CD14-positive monocyte (primary cell): ENCODE measurements at regions not wholly inside any gene's neighbourhood (a gene's known extent, or its start where the extent isn't known, plus 50 kb on each side); places are given as distances from the start of the nearest gene placed in this dataset.

Experiments
- DNase-seq, 3 donors: peaks; one replicate each; pipeline ENCODE4 v3.0.0-alpha.2; 2011 to 2022
- H2AFZ ChIP-seq: 2 replicates; pipeline ENCODE4 v1.6.0; 2012; ENCODE audit warnings: mild to moderate bottlenecking, low read depth, low read length, inconsistent platforms; ENCODE audit not compliant: insufficient read depth, poor library complexity, severe bottlenecking
- H3K27ac ChIP-seq, 2 donors: 1 replicate in 1 of 2; 2 replicates in 1 of 2; pipeline ENCODE4 v1.5.1; 2012 to 2013; ENCODE audit warnings: low read length in 2 of 2, control low read depth in 1 of 2, inconsistent platforms in 1 of 2, low read depth in 1 of 2, mild to moderate bottlenecking in 1 of 2
- H3K27me3 ChIP-seq, 2 donors: one replicate each; pipeline versions ENCODE4 v1.6.0 to v1.6.1; 2011 to 2013; ENCODE audit warnings: low read length in 2 of 2; ENCODE audit not compliant: control insufficient read depth in 2 of 2, insufficient read depth in 2 of 2
- H3K36me3 ChIP-seq, 2 donors: replicated peaks in 1 of 2; 1 replicate in 1 of 2; 2 replicates in 1 of 2; pipeline versions ENCODE4 v1.5.1 to v1.6.1; 2012 to 2013; ENCODE audit warnings: low read length in 2 of 2, control low read depth in 1 of 2, inconsistent platforms in 1 of 2, mild to moderate bottlenecking in 1 of 2; ENCODE audit not compliant: insufficient read depth in 2 of 2, control insufficient read depth in 1 of 2
- H3K4me1 ChIP-seq, 2 donors: 1 replicate in 1 of 2; 2 replicates in 1 of 2; pipeline versions ENCODE4 v1.5.1 to v1.6.1; 2012 to 2013; ENCODE audit warnings: low read length in 2 of 2, control low read depth in 1 of 2, inconsistent platforms in 1 of 2, mild to moderate bottlenecking in 1 of 2, moderate library complexity in 1 of 2; ENCODE audit not compliant: insufficient read depth in 2 of 2, control insufficient read depth in 1 of 2
- H3K4me2 ChIP-seq: replicated peaks from 2 replicates; pipeline ENCODE3; 2012; ENCODE audit warnings: low read length, moderate library complexity, mild to moderate bottlenecking; ENCODE audit not compliant: poor library complexity, severe bottlenecking; ENCODE audit errors: extremely low read depth
- H3K4me3 ChIP-seq, 3 experiments: fragments of 200-600 bp in 1 of 3; sonication (generic) in 1 of 3; replicated peaks in 1 of 3; 1 replicate in 2 of 3; 2 replicates in 1 of 3; pipeline ENCODE4 v1.5.1; 2011 to 2013; ENCODE audit warnings: low read length in 3 of 3, mild to moderate bottlenecking in 3 of 3, control low read depth in 2 of 3, low read depth in 2 of 3, inconsistent platforms in 1 of 3, moderate library complexity in 1 of 3
- H3K79me2 ChIP-seq: 2 replicates; pipeline ENCODE4 v1.6.0; 2012; ENCODE audit warnings: mild to moderate bottlenecking, control low read depth, inconsistent platforms, low read length, moderate library complexity; ENCODE audit not compliant: insufficient read depth
- H3K9ac ChIP-seq: 2 replicates; pipeline ENCODE4 v1.6.0; 2017; ENCODE audit warnings: low read length, mild to moderate bottlenecking; ENCODE audit not compliant: insufficient read depth, poor library complexity, severe bottlenecking
- H3K9me3 ChIP-seq, 2 donors: replicated peaks in 1 of 2; 1 replicate in 1 of 2; 2 replicates in 1 of 2; pipeline versions ENCODE4 v1.5.1 to v1.6.1; 2012 to 2013; ENCODE audit warnings: low read length in 2 of 2, control low read depth in 1 of 2; ENCODE audit not compliant: control insufficient read depth in 1 of 2, insufficient read depth in 1 of 2
- H4K20me1 ChIP-seq: 2 replicates; pipeline ENCODE4 v1.6.0; 2012; ENCODE audit warnings: mild to moderate bottlenecking, low read length, control low read depth, moderate library complexity; ENCODE audit not compliant: insufficient read depth
- H3K27ac Mint-ChIP-seq, 7 donors: one replicate each; pipeline ENCODE4 v1.8.0; 2020; ENCODE audit warnings: mild to moderate bottlenecking in 7 of 7, mixed read lengths in 7 of 7, moderate library complexity in 6 of 7, inconsistent platforms in 2 of 7
- H3K27me3 Mint-ChIP-seq, 3 donors: one replicate each; pipeline ENCODE4 v1.8.0; 2021 to 2022; ENCODE audit warnings: low read depth in 3 of 3, mild to moderate bottlenecking in 3 of 3, mixed read lengths in 3 of 3, moderate library complexity in 3 of 3, inconsistent platforms in 1 of 3
- H3K36me3 Mint-ChIP-seq, 2 donors: one replicate each; pipeline ENCODE4 v1.8.0; 2020; ENCODE audit warnings: mixed read lengths in 2 of 2, inconsistent platforms in 1 of 2, mild to moderate bottlenecking in 1 of 2
- H3K4me1 Mint-ChIP-seq: one replicate; pipeline ENCODE4 v1.8.0; 2020; ENCODE audit warnings: mild to moderate bottlenecking, mixed read lengths
- H3K4me3 Mint-ChIP-seq, 2 donors: one replicate each; pipeline ENCODE4 v1.8.0; 2020; ENCODE audit warnings: mild to moderate bottlenecking in 2 of 2, mixed read lengths in 2 of 2, moderate library complexity in 1 of 2
- H3K9me3 Mint-ChIP-seq, 7 donors: one replicate each; pipeline ENCODE4 v1.8.0; 2020 to 2022; ENCODE audit warnings: mixed read lengths in 7 of 7, mild to moderate bottlenecking in 6 of 7, moderate library complexity in 6 of 7, inconsistent platforms in 2 of 7
- CTCF ChIP-seq: fragments of 200-600 bp; IDR thresholded peaks from one replicate; pipeline ENCODE4 v1.8.0; 2022; ENCODE audit warnings: antibody characterized with exemption, mild to moderate bottlenecking
- WGBS: methylation state at CpG from one replicate; pipeline ENCODE4 v1.1.5; 2013; ENCODE audit warnings: missing lambda C conversion rate; ENCODE audit not compliant: insufficient coverage; 5-methylcytosine and 5-hydroxymethylcytosine counted together
- intact Hi-C, 2 donors: fragments of 100-400 bp; cut with micrococcal nuclease; formaldehyde crosslinking; loops; one replicate each; pipeline versions ENCODE4 v1.15.0 to v1.15.1; 2023

- no CpG with 5 or more reads among the region's 2 CpGs for WGBS
Observed at GRCh38 chr3:35183927-35184675, 455.2 kb upstream of the ARPP21 start.

GRCh38 chr3:35184775-35185174 is 454.6 kb upstream of the ARPP21 start:
- Histone ChIP-seq H3K27me3 (no peaks in the 10 kb centered on the region), H3K4me2 (no peak overlapping the region), H3K4me3 (no peak overlapping the region), H3K79me2 (no peaks in the 10 kb centered on the region), H3K9me3 (peaks cover 9 to 30% of the 10 kb centered on the region in 2 donors), H3K9ac (no peak overlapping the region), H3K36me3 (no peaks in the 10 kb centered on the region), H3K27ac (no peak overlapping the region), H3K4me1 (no peaks in the 10 kb centered on the region), H4K20me1 (no peaks in the 10 kb centered on the region), H2AFZ (no peak overlapping the region)
- DNase-seq: no peak
- Mint-ChIP-seq H3K27me3 (no peaks in the 10 kb centered on the region), H3K4me1 (no peaks in the 10 kb centered on the region), H3K4me3 (no peak overlapping the region), H3K36me3 (no peaks in the 10 kb centered on the region), H3K9me3 (peaks cover 6 to 29% (median 20%) of the 10 kb centered on the region in 7 donors), H3K27ac (no peak overlapping the region)
- WGBS: 40% methylated on average over 1 of the region's 2 CpGs
- no peak for TF ChIP-seq CTCF
- intact Hi-C loops: no loop called here

More at GRCh38 chr3:35183927-35184675, 455.2 kb upstream of the ARPP21 start:
- Mint-ChIP-seq H3K4me3 (no peak overlapping the region), H3K27me3 (no peaks in the 10 kb centered on the region), H3K4me1 (no peaks in the 10 kb centered on the region), H3K36me3 (no peaks in the 10 kb centered on the region), H3K9me3 (peaks cover 6 to 29% (median 20%) of the 10 kb centered on the region in 7 donors), H3K27ac (no peak overlapping the region)
- Histone ChIP-seq H3K9me3 (peaks cover 9 to 33% of the 10 kb centered on the region in 2 donors), H3K4me3 (no peak overlapping the region), H3K27me3 (no peaks in the 10 kb centered on the region), H3K36me3 (no peaks in the 10 kb centered on the region), H2AFZ (no peak overlapping the region), H3K27ac (no peak overlapping the region), H3K79me2 (no peaks in the 10 kb centered on the region), H4K20me1 (no peaks in the 10 kb centered on the region), H3K4me1 (no peaks in the 10 kb centered on the region), H3K9ac (no peak overlapping the region), H3K4me2 (no peak overlapping the region)
- no peak for DNase-seq
- TF ChIP-seq CTCF: no peak
- intact Hi-C loops: no loop called here
